ENCODE measurements at regions not wholly inside any gene's neighbourhood (a gene's known extent, or its start where the extent isn't known, plus 50 kb on each side); places are given as distances from the start of the nearest gene placed in this dataset.
A peak's percentile ranks its signal among the peaks of the same experiment; 100 is the strongest.
"Not testable (repeated sequence)": the region's sequence is repeated elsewhere in the genome, so short reads cannot be mapped to it uniquely, and the experiment has no call there.

GRCh38 chr3:75432885-75433284 lies 231.2 kb upstream of the FRG2C start:
- peaks cover 24% of the 10 kb centered on the region for H3K4me1 Mint-ChIP-seq
- ATAC-seq (replicated peaks; ENCODE audit: extremely low read depth, poor library complexity, severe bottlenecking); H3K27me3 Mint-ChIP-seq; H3K9me3 Mint-ChIP-seq; H3K4me3 Mint-ChIP-seq; H3K27ac Mint-ChIP-seq (ENCODE audit: low read depth); DNase-seq (ENCODE audit: low spot score in 2 of 2): not testable (repeated sequence)
- peaks cover 11% of the 10 kb centered on the region for H3K36me3 Mint-ChIP-seq (ENCODE audit: insufficient read depth)

- not testable (repeated sequence) for DNase-seq (ENCODE audit: low spot score in 2 of 2); ATAC-seq (replicated peaks; ENCODE audit: extremely low read depth, poor library complexity, severe bottlenecking); H3K4me3 Mint-ChIP-seq; H3K9me3 Mint-ChIP-seq; H3K27me3 Mint-ChIP-seq
- Mint-ChIP-seq H3K4me1 (peaks cover 24% of the 10 kb centered on the region), H3K27ac (ENCODE audit: low read depth) (peak overlapping the region; percentile 96), H3K36me3 (ENCODE audit: insufficient read depth) (peaks cover 11% of the 10 kb centered on the region)
These were observed 230.8 kb upstream of the FRG2C start for GRCh38 chr3:75433295-75433694.

DNA sequence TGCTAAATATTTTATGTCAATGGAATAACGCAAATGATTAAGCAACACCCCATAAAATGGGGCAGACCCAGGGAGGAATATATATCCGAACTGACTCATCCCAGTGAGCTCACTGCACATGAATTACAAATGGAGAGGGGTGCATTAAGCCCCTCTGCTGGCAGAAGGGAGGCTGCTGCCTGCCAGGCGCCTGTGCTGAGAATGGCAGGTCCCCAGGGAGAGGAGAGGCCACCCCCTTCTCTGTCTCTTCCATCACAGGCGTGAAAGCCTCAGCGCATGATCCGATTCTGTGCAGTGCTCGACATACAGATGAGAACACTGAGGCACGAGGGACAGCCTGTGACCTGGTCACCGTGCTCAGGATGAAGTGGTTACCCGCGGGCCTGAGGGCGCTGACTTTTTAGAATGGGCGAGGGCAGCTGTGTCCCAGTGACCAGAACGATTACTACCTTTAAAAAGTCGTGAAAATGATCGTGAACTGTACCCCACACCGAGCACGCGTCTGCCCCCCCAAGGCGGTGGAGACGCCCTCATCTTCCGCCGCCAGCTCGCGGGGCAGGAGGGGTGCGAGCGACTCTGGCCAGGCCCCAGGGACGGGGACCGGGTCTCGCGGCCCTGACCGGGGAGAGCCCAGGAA lies 229.7 kb upstream of the FRG2C start:
- H3K9me3 Mint-ChIP-seq; H3K36me3 Mint-ChIP-seq (ENCODE audit: insufficient read depth); ATAC-seq (replicated peaks; ENCODE audit: extremely low read depth, poor library complexity, severe bottlenecking); H3K27me3 Mint-ChIP-seq: not testable (repeated sequence)
- H3K27ac Mint-ChIP-seq (ENCODE audit: low read depth) = peak overlapping the region; percentile 96
- H3K4me3 Mint-ChIP-seq = peak overlapping the region; percentile 95
- DNase-seq (ENCODE audit: low spot score in 2 of 2) = peak in 1 of 2 donors; percentile 13
- H3K4me1 Mint-ChIP-seq = peaks cover 20% of the 10 kb centered on the region

DNA sequence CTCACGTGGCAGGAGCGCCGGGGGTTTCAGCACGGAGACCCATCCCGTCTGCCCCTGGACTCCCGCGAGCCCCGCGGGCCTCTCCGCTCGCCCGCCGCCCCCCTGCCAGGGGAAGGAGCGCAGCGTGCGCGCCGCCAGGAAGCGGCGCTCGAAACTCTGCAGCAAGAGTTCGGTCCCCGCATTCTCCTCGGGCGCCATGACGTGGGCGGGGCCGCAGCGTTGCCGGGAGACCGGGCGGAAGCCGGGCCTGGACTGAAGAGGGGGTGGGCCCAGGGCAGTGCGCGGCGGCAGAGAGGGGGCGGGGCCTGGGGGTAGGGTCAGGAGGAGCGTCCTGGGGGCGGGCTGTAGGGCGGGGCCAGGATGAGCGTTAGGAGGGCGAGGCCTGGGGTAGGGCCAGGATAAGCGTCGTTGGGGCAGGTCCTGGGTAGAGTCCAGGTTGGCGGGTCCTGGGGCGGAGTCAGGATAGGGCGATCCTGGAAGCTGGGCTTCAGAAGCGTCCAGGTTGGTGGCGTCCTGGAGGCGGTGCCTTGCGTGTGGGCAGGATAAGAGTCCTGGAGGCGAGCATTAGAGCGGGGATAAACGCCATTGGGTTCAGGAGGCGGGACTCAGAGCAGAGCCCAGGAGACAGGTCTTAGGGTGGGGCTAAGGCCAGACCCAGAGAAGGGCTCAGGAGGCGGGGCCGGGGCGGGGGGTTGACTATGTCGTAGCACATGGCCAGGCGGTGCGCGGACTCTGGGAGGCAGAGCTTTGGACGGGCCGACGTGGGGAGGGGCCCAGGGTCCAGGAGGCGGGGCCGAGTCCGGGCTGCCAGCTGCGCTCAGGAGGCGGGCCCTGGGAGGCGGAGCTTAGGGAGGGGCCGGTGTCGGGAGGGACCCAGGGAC lies 229.0 kb upstream of the FRG2C start:
- H3K27ac Mint-ChIP-seq (ENCODE audit: low read depth) = peak overlapping the region; percentile 96
- H3K36me3 Mint-ChIP-seq (ENCODE audit: insufficient read depth); H3K9me3 Mint-ChIP-seq; H3K27me3 Mint-ChIP-seq: not testable (repeated sequence)
- ATAC-seq (replicated peaks; ENCODE audit: extremely low read depth, poor library complexity, severe bottlenecking) (peak; percentile 100), DNase-seq (ENCODE audit: low spot score in 2 of 2) (peak; percentile 67 to 90)
- H3K4me1 Mint-ChIP-seq = peaks cover 18% of the 10 kb centered on the region
- H3K4me3 Mint-ChIP-seq = peak overlapping the region; percentile 95

DNA sequence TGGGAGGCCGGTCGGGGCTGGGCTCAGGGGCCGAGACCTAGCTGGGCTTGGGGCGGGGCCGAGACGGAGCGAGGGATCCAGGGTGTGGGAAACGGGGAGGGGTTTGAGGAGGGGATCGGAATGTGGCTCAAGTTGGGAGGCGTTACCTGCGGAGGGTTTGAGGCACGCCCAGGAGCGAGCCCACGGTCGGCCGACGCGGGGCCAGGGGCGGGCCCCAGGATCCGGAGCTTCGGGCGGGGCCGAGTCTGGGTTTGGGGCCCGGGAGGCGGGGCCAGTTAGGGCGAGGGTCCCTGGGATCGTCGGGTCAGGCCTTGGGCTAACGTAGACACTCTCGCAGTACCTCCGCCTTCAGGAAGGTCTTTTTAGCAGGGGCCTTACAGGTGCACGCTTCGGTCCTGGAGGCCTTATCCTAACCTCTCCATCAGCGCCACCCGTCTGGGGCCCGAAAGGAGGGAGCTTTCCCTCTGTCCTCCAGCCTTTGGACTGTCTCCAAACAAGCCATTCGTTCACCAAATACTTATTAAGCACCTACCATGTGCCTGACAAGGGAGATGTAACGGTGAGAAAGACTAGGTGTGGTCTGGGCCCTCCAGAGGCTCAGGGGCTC lies 228.2 kb upstream of the FRG2C start:
- H3K4me1 Mint-ChIP-seq = peaks cover 18% of the 10 kb centered on the region
- peak overlapping the region; percentile 95 for H3K4me3 Mint-ChIP-seq
- not testable (repeated sequence) for H3K27me3 Mint-ChIP-seq; ATAC-seq (replicated peaks; ENCODE audit: extremely low read depth, poor library complexity, severe bottlenecking); H3K9me3 Mint-ChIP-seq; DNase-seq (ENCODE audit: low spot score in 2 of 2); H3K36me3 Mint-ChIP-seq (ENCODE audit: insufficient read depth)
- peak overlapping the region; percentile 96 for H3K27ac Mint-ChIP-seq (ENCODE audit: low read depth)

DNA sequence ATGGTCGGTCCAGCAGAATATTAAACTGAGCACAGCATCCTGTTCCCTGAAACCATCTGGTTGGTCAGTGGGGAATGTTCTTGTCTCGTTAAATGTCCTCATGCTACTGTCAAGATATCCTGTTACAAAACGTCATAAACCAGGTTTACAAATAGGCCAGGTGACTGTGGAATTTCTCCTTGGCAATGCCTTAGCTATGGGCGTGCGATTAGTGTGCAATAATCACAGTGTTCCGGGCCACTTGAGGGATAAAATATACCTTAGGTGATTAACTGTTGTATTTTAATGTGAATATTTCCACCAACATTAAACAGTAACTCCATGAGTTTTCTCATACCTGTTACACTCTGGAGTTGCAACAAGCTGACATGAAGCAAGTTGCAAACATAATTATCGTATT lies 223.1 kb upstream of the FRG2C start:
- H3K9me3 Mint-ChIP-seq; DNase-seq (ENCODE audit: low spot score in 2 of 2); H3K27me3 Mint-ChIP-seq; H3K4me3 Mint-ChIP-seq; H3K27ac Mint-ChIP-seq (ENCODE audit: low read depth); ATAC-seq (replicated peaks; ENCODE audit: extremely low read depth, poor library complexity, severe bottlenecking); H3K4me1 Mint-ChIP-seq; H3K36me3 Mint-ChIP-seq (ENCODE audit: insufficient read depth): not testable (repeated sequence)

DNA sequence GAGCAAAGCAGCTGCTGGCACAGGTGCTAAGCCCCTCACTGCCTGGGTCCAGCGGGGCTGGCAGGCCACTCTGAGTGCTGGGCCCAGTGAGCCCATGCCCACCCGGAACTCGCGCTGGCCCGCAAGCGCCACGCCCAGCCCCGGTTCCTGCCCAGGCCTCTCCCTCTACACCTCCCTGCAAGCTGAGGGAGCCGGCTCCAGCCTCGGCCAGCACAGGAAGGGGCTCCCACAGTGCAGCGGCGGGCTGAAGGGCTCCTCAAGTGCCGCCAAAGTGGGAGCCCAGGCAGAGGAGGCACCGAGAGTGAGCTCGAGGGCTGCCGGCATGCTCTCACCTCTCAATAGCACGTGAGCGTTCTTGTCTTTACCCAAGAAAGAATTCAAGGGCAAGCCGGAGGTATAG lies 219.5 kb upstream of the FRG2C start:
- not testable (repeated sequence) for H3K27me3 Mint-ChIP-seq; H3K36me3 Mint-ChIP-seq (ENCODE audit: insufficient read depth); H3K9me3 Mint-ChIP-seq; H3K4me3 Mint-ChIP-seq; H3K4me1 Mint-ChIP-seq; ATAC-seq (replicated peaks; ENCODE audit: extremely low read depth, poor library complexity, severe bottlenecking); DNase-seq (ENCODE audit: low spot score in 2 of 2); H3K27ac Mint-ChIP-seq (ENCODE audit: low read depth)

GRCh38 chr3:75445234-75445633 lies 218.9 kb upstream of the FRG2C start:
- ATAC-seq (replicated peaks; ENCODE audit: extremely low read depth, poor library complexity, severe bottlenecking); H3K27me3 Mint-ChIP-seq; H3K36me3 Mint-ChIP-seq (ENCODE audit: insufficient read depth); DNase-seq (ENCODE audit: low spot score in 2 of 2); H3K4me3 Mint-ChIP-seq; H3K9me3 Mint-ChIP-seq; H3K4me1 Mint-ChIP-seq; H3K27ac Mint-ChIP-seq (ENCODE audit: low read depth): not testable (repeated sequence)

GRCh38 chr3:75446948-75447347 lies 217.2 kb upstream of the FRG2C start:
- H3K27ac Mint-ChIP-seq (ENCODE audit: low read depth); H3K36me3 Mint-ChIP-seq (ENCODE audit: insufficient read depth); H3K4me1 Mint-ChIP-seq; ATAC-seq (replicated peaks; ENCODE audit: extremely low read depth, poor library complexity, severe bottlenecking); DNase-seq (ENCODE audit: low spot score in 2 of 2); H3K9me3 Mint-ChIP-seq; H3K27me3 Mint-ChIP-seq; H3K4me3 Mint-ChIP-seq: not testable (repeated sequence)

DNA sequence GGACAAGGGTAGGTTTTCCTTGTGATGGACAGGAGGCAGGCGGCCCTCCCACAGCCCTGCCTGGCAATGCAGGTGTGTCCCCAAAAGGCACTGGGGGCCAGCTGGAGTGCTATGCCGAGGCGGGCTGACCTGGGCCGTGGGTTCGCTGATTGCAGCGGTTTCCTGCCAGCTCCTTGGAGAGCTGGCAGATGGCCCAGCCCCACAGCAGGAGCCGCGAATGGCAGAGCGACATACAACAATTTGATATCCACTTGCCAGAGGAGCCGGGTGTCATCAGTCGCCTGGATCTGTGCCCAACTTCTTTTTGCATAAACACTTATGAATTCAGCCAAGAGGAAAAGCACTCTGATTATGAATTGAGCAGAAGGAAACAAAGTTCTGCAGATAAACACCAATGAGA lies 210.8 kb upstream of the FRG2C start:
- not testable (repeated sequence) for H3K36me3 Mint-ChIP-seq (ENCODE audit: insufficient read depth); H3K9me3 Mint-ChIP-seq; DNase-seq (ENCODE audit: low spot score in 2 of 2); H3K27ac Mint-ChIP-seq (ENCODE audit: low read depth); H3K4me1 Mint-ChIP-seq; H3K4me3 Mint-ChIP-seq; ATAC-seq (replicated peaks; ENCODE audit: extremely low read depth, poor library complexity, severe bottlenecking); H3K27me3 Mint-ChIP-seq

DNA sequence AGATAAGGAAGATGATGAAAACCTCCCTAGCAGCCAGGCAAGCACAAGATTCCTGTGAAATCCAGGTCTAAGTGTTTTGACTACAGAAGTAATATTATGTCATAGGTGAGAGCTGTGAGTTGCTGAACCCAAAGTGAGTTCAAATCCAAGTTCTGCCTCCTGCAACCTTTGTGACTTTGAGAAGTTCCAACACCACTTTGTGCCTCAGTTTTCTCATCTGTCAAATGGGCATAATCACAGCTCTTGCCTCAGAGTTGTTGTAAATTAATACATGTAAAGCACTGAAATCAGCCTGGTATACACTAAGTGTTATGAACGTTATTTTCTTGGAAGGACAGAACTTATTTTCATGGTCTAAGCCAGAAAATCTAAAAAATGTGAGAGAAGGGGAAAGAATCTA lies 210.3 kb upstream of the FRG2C start:
- not testable (repeated sequence) for DNase-seq (ENCODE audit: low spot score in 2 of 2); H3K4me1 Mint-ChIP-seq; H3K27ac Mint-ChIP-seq (ENCODE audit: low read depth); H3K9me3 Mint-ChIP-seq; H3K27me3 Mint-ChIP-seq; H3K36me3 Mint-ChIP-seq (ENCODE audit: insufficient read depth); ATAC-seq (replicated peaks; ENCODE audit: extremely low read depth, poor library complexity, severe bottlenecking); H3K4me3 Mint-ChIP-seq

DNA sequence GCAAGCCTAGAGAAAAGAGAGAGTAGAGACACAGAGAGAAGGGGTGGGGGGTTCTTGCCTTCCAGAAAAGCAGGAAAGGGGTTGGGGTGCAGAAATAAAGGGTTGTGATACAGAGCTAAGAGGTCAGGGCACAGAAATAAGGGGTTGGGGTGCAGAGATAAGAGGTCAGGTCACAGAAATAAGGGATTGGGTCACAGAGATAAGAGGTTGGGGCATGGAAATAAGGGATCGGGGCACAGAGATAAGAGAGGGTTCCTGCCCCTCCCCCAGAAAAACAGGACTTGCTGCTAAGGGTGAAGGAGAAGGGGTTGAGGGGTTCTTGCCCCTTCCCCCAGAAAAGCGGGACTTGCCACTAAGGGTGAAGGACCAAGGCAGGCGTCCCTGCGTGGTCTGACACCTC lies 189.6 kb upstream of the FRG2C start:
- ATAC-seq (replicated peaks; ENCODE audit: extremely low read depth, poor library complexity, severe bottlenecking); H3K27ac Mint-ChIP-seq (ENCODE audit: low read depth); H3K4me3 Mint-ChIP-seq; H3K9me3 Mint-ChIP-seq; H3K27me3 Mint-ChIP-seq; H3K4me1 Mint-ChIP-seq; DNase-seq (ENCODE audit: low spot score in 2 of 2); H3K36me3 Mint-ChIP-seq (ENCODE audit: insufficient read depth): not testable (repeated sequence)

GRCh38 chr3:75496600-75496999 lies 167.5 kb upstream of the FRG2C start:
- H3K27me3 Mint-ChIP-seq; H3K4me1 Mint-ChIP-seq; H3K4me3 Mint-ChIP-seq; H3K36me3 Mint-ChIP-seq (ENCODE audit: insufficient read depth); ATAC-seq (replicated peaks; ENCODE audit: extremely low read depth, poor library complexity, severe bottlenecking); H3K27ac Mint-ChIP-seq (ENCODE audit: low read depth); DNase-seq (ENCODE audit: low spot score in 2 of 2): not testable (repeated sequence)
- peaks cover 15% of the 10 kb centered on the region for H3K9me3 Mint-ChIP-seq
